ENCODE measurements at regions not wholly inside any gene's neighbourhood (a gene's known extent, or its start where the extent isn't known, plus 50 kb on each side); places are given as distances from the start of the nearest gene placed in this dataset.

DNA sequence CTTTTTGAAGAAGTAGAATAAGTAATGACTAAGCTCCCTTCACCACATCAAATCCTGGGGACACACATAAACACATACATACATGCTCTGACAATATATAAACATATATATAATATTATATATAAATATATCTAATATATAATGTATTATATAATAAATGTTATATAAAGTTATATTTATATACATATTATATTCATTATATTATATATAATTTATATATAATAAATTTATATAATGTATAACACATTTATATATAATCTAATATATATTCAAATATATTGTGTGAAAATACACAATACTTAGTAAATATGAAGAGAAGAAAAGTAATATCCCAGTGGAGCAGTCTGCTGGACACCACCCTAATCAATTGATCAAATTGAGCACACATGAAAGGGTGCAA lies 2177.9 kb upstream of the CELF4 start:
- no peak overlapping the region for H3K4me3 ChIP-seq
- H3K36me3 ChIP-seq = no peaks in the 10 kb centered on the region
- no peaks in the 10 kb centered on the region for H3K4me1 ChIP-seq
- DNase-seq = no peak
- intact Hi-C loops (cut with DNase I) = no loop called here
- no peaks in the 10 kb centered on the region for H3K27me3 ChIP-seq
- no peaks in the 10 kb centered on the region for H3K9me3 ChIP-seq
- no peak for TF ChIP-seq POLR2A (IDR thresholded peaks at IDR 0.05)
- TF ChIP-seq, protein P1, sequence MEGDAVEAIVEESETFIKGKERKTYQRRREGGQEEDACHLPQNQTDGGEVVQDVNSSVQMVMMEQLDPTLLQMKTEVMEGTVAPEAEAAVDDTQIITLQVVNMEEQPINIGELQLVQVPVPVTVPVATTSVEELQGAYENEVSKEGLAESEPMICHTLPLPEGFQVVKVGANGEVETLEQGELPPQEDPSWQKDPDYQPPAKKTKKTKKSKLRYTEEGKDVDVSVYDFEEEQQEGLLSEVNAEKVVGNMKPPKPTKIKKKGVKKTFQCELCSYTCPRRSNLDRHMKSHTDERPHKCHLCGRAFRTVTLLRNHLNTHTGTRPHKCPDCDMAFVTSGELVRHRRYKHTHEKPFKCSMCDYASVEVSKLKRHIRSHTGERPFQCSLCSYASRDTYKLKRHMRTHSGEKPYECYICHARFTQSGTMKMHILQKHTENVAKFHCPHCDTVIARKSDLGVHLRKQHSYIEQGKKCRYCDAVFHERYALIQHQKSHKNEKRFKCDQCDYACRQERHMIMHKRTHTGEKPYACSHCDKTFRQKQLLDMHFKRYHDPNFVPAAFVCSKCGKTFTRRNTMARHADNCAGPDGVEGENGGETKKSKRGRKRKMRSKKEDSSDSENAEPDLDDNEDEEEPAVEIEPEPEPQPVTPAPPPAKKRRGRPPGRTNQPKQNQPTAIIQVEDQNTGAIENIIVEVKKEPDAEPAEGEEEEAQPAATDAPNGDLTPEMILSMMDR (IDR thresholded peaks at IDR 0.05) = no peak
- no peak for ATAC-seq
- no peak overlapping the region for H3K27ac ChIP-seq

DNA sequence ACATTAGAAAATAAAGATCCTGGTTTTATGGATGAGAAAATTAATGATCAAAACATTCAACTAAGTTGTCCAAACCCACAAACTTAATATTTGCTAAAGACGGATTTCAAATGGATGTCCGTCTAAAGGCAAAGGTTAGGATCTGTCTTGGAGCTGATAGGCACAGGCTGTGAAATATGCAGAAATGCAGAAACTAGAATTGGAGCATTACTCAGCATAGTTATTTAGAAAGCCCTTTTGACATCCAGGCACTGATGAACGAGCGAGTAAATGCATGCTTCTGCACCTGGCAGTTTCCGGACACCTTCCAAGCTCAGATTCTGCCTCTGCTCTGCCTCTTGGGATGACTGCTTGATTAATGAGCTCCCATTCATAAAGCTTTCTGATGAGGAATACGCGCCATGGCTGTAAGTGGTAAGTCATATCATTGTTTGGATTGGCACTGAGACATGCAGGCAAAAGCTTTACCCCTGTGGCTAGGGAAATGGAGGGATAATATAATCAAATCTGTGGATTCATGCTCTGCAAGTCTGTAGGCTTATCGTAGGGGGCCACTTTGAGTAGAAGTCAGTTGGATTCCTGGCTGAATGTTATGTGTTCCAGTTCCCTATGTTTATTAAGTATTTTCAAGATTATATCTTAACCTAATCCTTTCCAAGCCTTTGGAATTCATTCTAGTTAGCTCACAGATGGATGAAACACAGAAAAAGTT lies 2176.3 kb upstream of the CELF4 start:
- Histone ChIP-seq H3K27me3 (no peaks in the 10 kb centered on the region), H3K36me3 (no peaks in the 10 kb centered on the region), H3K27ac (no peak overlapping the region), H3K4me1 (no peaks in the 10 kb centered on the region), H3K4me3 (no peak overlapping the region), H3K9me3 (no peaks in the 10 kb centered on the region)
- intact Hi-C loops (cut with DNase I) = no loop called here
- ATAC-seq = no peak
- TF ChIP-seq, protein P1 (IDR thresholded peaks at IDR 0.05) = no peak
- TF ChIP-seq POLR2A (IDR thresholded peaks at IDR 0.05) = no peak
- 56% methylated on average over 8 of the region's 8 CpGs for WGBS (ENCODE audit: insufficient coverage, low coverage, low lambda C conversion rate, missing lambda C conversion rate)
- no peak for DNase-seq

DNA sequence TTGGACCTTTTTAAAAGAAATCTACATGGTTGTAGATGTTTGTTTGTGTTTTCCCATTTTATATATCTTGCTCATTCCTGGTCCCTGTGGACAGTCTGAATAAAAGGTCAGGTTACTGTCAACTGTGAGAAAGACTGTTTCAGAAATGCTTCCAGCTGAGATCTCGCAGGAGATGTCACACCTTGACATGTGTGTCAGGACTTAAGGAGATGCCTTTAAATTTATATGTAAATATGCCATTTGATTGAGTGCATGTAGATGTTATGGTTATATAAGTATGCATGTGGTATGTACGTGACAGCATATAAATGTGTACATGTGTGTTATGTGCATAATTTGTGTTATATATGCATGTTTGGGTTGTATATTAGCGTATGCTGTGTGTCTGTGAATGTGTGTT lies 2172.3 kb upstream of the CELF4 start:
- intact Hi-C loops (cut with DNase I) = no loop called here
- 67% methylated on average over 3 of the region's 3 CpGs for WGBS (ENCODE audit: insufficient coverage, low coverage, low lambda C conversion rate, missing lambda C conversion rate)
- ATAC-seq (no peak), DNase-seq (no peak)
- H3K27me3 ChIP-seq = no peaks in the 10 kb centered on the region
- no peaks in the 10 kb centered on the region for H3K9me3 ChIP-seq
- H3K4me3 ChIP-seq = no peak overlapping the region
- no peaks in the 10 kb centered on the region for H3K36me3 ChIP-seq
- H3K4me1 ChIP-seq = no peaks in the 10 kb centered on the region
- TF ChIP-seq, protein P1 (IDR thresholded peaks at IDR 0.05) = no peak
- TF ChIP-seq POLR2A (IDR thresholded peaks at IDR 0.05) = no peak
- no peak overlapping the region for H3K27ac ChIP-seq

DNA sequence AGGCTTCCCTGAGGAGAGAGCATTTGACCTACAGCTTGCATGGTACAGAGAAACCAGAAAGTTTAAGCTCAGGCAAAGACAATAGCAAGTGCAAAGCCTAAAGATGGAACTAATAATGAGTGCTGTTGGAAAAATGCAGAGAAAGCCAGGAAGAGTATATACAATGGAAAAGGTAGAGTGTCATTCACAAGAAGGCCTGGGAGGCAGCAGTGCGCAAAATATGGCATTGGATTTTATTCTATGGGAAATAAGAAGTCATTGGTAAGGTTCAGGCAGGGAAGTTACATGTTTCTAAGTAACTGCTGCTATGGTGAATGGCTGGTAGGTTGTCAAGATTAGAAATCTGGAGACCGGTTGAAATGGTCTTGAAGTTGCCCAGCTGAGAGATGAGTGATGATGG lies 2167.3 kb upstream of the CELF4 start:
- Histone ChIP-seq H3K27me3 (no peaks in the 10 kb centered on the region), H3K4me3 (no peak overlapping the region), H3K36me3 (no peaks in the 10 kb centered on the region), H3K27ac (no peak overlapping the region), H3K4me1 (no peaks in the 10 kb centered on the region), H3K9me3 (no peaks in the 10 kb centered on the region)
- 84% methylated on average over 2 of the region's 2 CpGs for WGBS (ENCODE audit: insufficient coverage, low coverage, low lambda C conversion rate, missing lambda C conversion rate)
- no peak for ATAC-seq
- intact Hi-C loops (cut with DNase I) = no loop called here
- DNase-seq = no peak
- TF ChIP-seq POLR2A (IDR thresholded peaks at IDR 0.05) = no peak
- TF ChIP-seq, protein P1 (IDR thresholded peaks at IDR 0.05) = no peak

DNA sequence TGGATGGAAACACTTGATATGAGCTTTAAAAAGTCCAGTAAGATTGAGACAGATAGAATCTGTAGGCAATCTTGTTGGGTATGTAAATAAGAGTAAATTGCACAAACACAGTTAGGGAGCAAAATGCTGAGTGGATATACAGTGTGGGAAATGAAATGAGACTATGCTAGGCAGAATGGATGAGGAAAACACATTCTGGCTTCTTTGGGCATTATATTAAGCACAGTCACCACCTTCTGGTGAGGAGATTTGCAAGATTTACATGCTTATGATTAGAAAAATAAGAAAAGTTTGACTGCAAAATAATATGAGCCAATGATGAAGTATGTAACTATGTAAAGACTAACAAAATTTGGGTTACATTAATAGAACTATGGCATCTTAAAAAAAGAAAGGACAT lies 2165.0 kb upstream of the CELF4 start:
- TF ChIP-seq, protein P1 (IDR thresholded peaks at IDR 0.05) = no peak
- no peak for TF ChIP-seq POLR2A (IDR thresholded peaks at IDR 0.05)
- no peaks in the 10 kb centered on the region for H3K9me3 ChIP-seq
- no peaks in the 10 kb centered on the region for H3K27me3 ChIP-seq
- no peak overlapping the region for H3K4me3 ChIP-seq
- no peaks in the 10 kb centered on the region for H3K36me3 ChIP-seq
- H3K27ac ChIP-seq = no peak overlapping the region
- ATAC-seq = no peak
- no peak for DNase-seq
- intact Hi-C loops (cut with DNase I) = no loop called here
- no peaks in the 10 kb centered on the region for H3K4me1 ChIP-seq
